ENCODE measurements at regions not wholly inside any gene's neighbourhood (a gene's known extent, or its start where the extent isn't known, plus 50 kb on each side); places are given as distances from the start of the nearest gene placed in this dataset.

GRCh38 chr9:107593224-107593870 is 103.8 kb upstream of the KLF4 start:
- H3K36me3 Mint-ChIP-seq (ENCODE audit: low read depth) = no peaks in the 10 kb centered on the region
- H3K9me3 Mint-ChIP-seq = no peaks in the 10 kb centered on the region
- H3K4me3 Mint-ChIP-seq = no peak overlapping the region
- peaks cover 2% of the 10 kb centered on the region for H3K27me3 Mint-ChIP-seq
- ATAC-seq (ENCODE audit: low read depth) (no peak), DNase-seq (no peak)
- intact Hi-C loops (cut with micrococcal nuclease) = no loop called here
- no peak overlapping the region for H3K27ac Mint-ChIP-seq
- POLR2A ChIA-PET = no interaction called here
- no peaks in the 10 kb centered on the region for H3K4me1 Mint-ChIP-seq
- CTCF ChIA-PET = no interaction called here
- TF ChIP-seq CTCF (IDR thresholded peaks at IDR 0.05) = no peak

GRCh38 chr9:107592424-107592823 is 102.9 kb upstream of the KLF4 start:
- Mint-ChIP-seq H3K27ac (no peak overlapping the region), H3K27me3 (peaks cover 4% of the 10 kb centered on the region), H3K4me1 (peaks cover 1% of the 10 kb centered on the region), H3K36me3 (ENCODE audit: low read depth) (no peaks in the 10 kb centered on the region), H3K4me3 (no peak overlapping the region), H3K9me3 (no peaks in the 10 kb centered on the region)
- POLR2A ChIA-PET = no interaction called here
- intact Hi-C loops (cut with micrococcal nuclease) = no loop called here
- CTCF ChIA-PET = no interaction called here
- DNase-seq (no peak), ATAC-seq (ENCODE audit: low read depth) (no peak)
- TF ChIP-seq CTCF (IDR thresholded peaks at IDR 0.05) = no peak

DNA sequence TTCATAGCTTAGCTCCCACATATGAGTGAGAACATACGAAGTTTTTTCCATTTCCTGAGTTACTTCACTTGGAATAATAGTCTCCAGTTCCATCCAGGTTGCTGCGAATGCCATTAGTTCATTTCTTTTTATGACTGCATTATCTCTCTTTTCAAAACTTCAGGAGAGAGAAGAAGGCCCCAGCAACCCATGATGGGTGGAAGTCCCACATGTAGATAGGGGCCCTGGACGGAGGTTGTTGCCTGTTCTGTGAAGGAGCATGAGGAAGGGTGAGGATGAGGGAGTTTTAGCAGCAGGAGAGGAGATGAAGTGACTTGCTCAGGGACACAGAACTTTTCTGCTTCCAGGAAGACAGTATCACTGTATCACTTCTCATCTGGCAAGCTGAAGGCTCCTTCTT is 102.2 kb upstream of the KLF4 start:
- intact Hi-C loops (cut with micrococcal nuclease) = no loop called here
- Mint-ChIP-seq H3K4me1 (peaks cover 2% of the 10 kb centered on the region), H3K27me3 (peaks cover 3% of the 10 kb centered on the region), H3K9me3 (no peaks in the 10 kb centered on the region), H3K4me3 (no peak overlapping the region), H3K27ac (no peak overlapping the region), H3K36me3 (ENCODE audit: low read depth) (no peaks in the 10 kb centered on the region)
- no peak for TF ChIP-seq CTCF (IDR thresholded peaks at IDR 0.05)
- ChIA-PET POLR2A (no interaction called here), CTCF (no interaction called here)
- DNase-seq (no peak), ATAC-seq (ENCODE audit: low read depth) (no peak)

- ATAC-seq (ENCODE audit: low read depth) = no peak
- peaks cover 2% of the 10 kb centered on the region for H3K4me1 Mint-ChIP-seq
These were observed 98.8 kb upstream of the KLF4 start for GRCh38 chr9:107588393-107588792.

More at GRCh38 chr9:107588393-107588792, 98.8 kb upstream of the KLF4 start:
- intact Hi-C loops (cut with micrococcal nuclease) = no loop called here
- ChIA-PET POLR2A (no interaction called here), CTCF (no interaction called here)
- no peak for TF ChIP-seq CTCF (IDR thresholded peaks at IDR 0.05)
- Mint-ChIP-seq H3K36me3 (ENCODE audit: low read depth) (no peaks in the 10 kb centered on the region), H3K9me3 (no peaks in the 10 kb centered on the region), H3K27ac (no peak overlapping the region), H3K27me3 (peaks cover 3% of the 10 kb centered on the region), H3K4me3 (no peak overlapping the region)
- DNase-seq = no peak
